ENCODE measurements at regions not wholly inside any gene's neighbourhood (a gene's known extent, or its start where the extent isn't known, plus 50 kb on each side); places are given as distances from the start of the nearest gene placed in this dataset.

DNA sequence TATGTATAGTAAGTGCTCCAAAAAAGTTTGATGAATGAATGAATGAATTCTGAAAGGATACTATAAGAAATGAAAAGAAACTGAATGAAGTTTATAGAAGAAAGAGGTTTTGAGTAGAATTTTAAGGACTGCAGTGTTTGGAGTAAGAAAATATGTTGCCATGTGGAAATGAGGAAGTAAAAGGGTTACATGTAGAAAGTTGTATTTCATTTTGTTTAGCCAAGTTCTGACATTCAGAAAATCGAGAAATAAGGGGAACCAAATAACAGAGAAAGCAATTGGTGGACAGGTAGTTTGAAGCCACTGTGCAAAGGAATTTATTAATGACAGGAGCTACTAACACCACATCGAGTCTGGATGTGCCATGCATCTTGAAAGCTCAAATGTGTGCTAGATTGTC, 200.7 kb downstream of the SATB1 start (continued):
- TF ChIP-seq ZNF281 (CRISPR knock-in tag; IDR thresholded peaks at IDR 0.05) = no peak
- TF ChIP-seq, protein P1, sequence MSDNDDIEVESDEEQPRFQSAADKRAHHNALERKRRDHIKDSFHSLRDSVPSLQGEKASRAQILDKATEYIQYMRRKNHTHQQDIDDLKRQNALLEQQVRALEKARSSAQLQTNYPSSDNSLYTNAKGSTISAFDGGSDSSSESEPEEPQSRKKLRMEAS (CRISPR knock-in tag; IDR thresholded peaks at IDR 0.05) = no peak
- TF ChIP-seq CREB1 (CRISPR knock-in tag; IDR thresholded peaks at IDR 0.05) = no peak
- no peak for TF ChIP-seq KAT7 (CRISPR knock-in tag; IDR thresholded peaks at IDR 0.05; ENCODE audit: borderline replicate concordance)
- no peak for TF ChIP-seq NFATC4 (CRISPR knock-in tag; IDR thresholded peaks at IDR 0.05)
- no peak for TF ChIP-seq GABPB1 (CRISPR knock-in tag; IDR thresholded peaks at IDR 0.05)
- TF ChIP-seq, protein P2, sequence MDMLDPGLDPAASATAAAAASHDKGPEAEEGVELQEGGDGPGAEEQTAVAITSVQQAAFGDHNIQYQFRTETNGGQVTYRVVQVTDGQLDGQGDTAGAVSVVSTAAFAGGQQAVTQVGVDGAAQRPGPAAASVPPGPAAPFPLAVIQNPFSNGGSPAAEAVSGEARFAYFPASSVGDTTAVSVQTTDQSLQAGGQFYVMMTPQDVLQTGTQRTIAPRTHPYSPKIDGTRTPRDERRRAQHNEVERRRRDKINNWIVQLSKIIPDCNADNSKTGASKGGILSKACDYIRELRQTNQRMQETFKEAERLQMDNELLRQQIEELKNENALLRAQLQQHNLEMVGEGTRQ (CRISPR knock-in tag; IDR thresholded peaks at IDR 0.05) = no peak
- TF ChIP-seq, protein P3, sequence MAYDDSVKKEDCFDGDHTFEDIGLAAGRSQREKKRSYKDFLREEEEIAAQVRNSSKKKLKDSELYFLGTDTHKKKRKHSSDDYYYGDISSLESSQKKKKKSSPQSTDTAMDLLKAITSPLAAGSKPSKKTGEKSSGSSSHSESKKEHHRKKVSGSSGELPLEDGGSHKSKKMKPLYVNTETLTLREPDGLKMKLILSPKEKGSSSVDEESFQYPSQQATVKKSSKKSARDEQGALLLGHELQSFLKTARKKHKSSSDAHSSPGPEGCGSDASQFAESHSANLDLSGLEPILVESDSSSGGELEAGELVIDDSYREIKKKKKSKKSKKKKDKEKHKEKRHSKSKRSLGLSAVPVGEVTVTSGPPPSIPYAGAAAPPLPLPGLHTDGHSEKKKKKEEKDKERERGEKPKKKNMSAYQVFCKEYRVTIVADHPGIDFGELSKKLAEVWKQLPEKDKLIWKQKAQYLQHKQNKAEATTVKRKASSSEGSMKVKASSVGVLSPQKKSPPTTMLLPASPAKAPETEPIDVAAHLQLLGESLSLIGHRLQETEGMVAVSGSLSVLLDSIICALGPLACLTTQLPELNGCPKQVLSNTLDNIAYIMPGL (CRISPR knock-in tag; IDR thresholded peaks at IDR 0.05) = no peak
- TF ChIP-seq RORB (CRISPR knock-in tag; IDR thresholded peaks at IDR 0.05) = no peak
- no peak for TF ChIP-seq JUN (CRISPR knock-in tag; IDR thresholded peaks at IDR 0.05)
- no peak for TF ChIP-seq FOXP1 (CRISPR knock-in tag; IDR thresholded peaks at IDR 0.05; ENCODE audit: borderline replicate concordance)

GRCh38 chr3:18223974-18224373, 201.2 kb downstream of the SATB1 start:
- no peak for ATAC-seq
- Mint-ChIP-seq H3K36me3 (no peaks in the 10 kb centered on the region), H3K9me3 (no peaks in the 10 kb centered on the region), H3K27me3 (ENCODE audit: low read depth) (no peaks in the 10 kb centered on the region), H3K4me3 (no peak overlapping the region), H3K27ac (no peak overlapping the region), H3K4me1 (peaks cover 14% of the 10 kb centered on the region)
- ChIA-PET CTCF (no interaction called here), POLR2A (no interaction called here)
- no peak for DNase-seq (ENCODE audit: low spot score)
- TF ChIP-seq SP1 (CRISPR knock-in tag; conservative IDR thresholded peaks at IDR 0.05) = no peak
- TF ChIP-seq NR2C2 (CRISPR knock-in tag; IDR thresholded peaks at IDR 0.05) = no peak
- no peak for TF ChIP-seq FOXJ3 (CRISPR knock-in tag; IDR thresholded peaks at IDR 0.05; ENCODE audit: borderline replicate concordance)
- TF ChIP-seq, protein P4, sequence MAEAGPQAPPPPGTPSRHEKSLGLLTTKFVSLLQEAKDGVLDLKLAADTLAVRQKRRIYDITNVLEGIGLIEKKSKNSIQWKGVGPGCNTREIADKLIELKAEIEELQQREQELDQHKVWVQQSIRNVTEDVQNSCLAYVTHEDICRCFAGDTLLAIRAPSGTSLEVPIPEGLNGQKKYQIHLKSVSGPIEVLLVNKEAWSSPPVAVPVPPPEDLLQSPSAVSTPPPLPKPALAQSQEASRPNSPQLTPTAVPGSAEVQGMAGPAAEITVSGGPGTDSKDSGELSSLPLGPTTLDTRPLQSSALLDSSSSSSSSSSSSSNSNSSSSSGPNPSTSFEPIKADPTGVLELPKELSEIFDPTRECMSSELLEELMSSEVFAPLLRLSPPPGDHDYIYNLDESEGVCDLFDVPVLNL (CRISPR knock-in tag; IDR thresholded peaks at IDR 0.05; ENCODE audit: borderline replicate concordance, low read depth) = no peak
- no peak for TF ChIP-seq NR1H2 (CRISPR knock-in tag; IDR thresholded peaks at IDR 0.05)
- no peak for TF ChIP-seq ARID4B (CRISPR knock-in tag; IDR thresholded peaks at IDR 0.05; ENCODE audit: borderline replicate concordance)
- no peak for TF ChIP-seq TEAD4 (CRISPR knock-in tag; IDR thresholded peaks at IDR 0.05)
- TF ChIP-seq, protein P5, sequence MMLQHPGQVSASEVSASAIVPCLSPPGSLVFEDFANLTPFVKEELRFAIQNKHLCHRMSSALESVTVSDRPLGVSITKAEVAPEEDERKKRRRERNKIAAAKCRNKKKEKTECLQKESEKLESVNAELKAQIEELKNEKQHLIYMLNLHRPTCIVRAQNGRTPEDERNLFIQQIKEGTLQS (CRISPR knock-in tag; conservative IDR thresholded peaks at IDR 0.05) = no peak
- TF ChIP-seq IRF2 (CRISPR knock-in tag; IDR thresholded peaks at IDR 0.05; ENCODE audit: borderline replicate concordance, low read depth) = no peak
- no peak for TF ChIP-seq ZNF671 (CRISPR knock-in tag; IDR thresholded peaks at IDR 0.05)
- no peak for TF ChIP-seq RELA (CRISPR knock-in tag; IDR thresholded peaks at IDR 0.05; ENCODE audit: borderline replicate concordance)
- TF ChIP-seq ZNF219 (CRISPR knock-in tag; IDR thresholded peaks at IDR 0.05; ENCODE audit: borderline replicate concordance) = no peak

All from WTC11 (cell line).